ENCODE measurements at regions not wholly inside any gene's neighbourhood (a gene's known extent, or its start where the extent isn't known, plus 50 kb on each side); places are given as distances from the start of the nearest gene placed in this dataset.

DNA sequence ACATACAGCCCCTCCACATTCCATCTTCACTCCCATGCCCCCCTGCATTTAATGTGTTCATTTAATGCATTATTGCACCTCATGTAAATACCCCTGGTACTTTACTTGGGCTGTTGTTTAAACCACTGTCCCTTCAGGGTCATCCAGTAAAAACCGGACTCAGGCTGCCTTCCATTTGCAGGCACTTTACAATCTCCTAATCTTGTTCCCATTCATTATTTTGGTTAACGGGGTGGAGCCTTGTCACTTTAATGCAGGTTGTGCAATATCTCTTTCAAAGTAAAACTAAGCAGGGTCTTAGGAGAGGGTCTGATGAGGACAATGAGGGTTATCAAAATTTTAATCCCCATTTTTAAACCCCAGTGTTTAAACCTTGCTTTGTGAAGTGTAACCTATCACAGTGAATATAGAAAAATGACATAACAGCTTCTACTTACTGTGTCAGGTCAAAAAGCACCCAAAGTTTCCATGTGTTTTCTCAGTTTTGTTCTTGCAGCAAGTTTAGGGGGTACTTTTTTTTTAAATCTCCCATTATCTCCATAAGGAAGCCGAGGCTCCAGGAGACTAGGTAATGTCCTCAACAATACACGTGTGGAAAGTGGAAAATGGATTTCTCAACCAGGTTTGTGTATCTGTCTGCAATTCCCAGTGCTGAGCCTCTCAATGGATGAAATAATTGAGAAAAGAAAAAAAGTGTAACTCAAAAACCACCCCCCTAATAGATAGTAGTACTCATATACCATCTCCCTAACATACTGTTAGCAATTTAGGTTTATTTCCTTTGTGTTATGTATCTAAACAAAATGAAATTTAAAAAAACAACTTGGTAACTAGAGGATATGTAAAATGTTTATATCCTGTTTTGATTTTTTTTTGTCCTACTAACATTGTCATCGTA is 54.2 kb upstream of the SPRY4 start:
- DNase-seq (ENCODE audit: low read depth, low spot score), result no peak

DNA sequence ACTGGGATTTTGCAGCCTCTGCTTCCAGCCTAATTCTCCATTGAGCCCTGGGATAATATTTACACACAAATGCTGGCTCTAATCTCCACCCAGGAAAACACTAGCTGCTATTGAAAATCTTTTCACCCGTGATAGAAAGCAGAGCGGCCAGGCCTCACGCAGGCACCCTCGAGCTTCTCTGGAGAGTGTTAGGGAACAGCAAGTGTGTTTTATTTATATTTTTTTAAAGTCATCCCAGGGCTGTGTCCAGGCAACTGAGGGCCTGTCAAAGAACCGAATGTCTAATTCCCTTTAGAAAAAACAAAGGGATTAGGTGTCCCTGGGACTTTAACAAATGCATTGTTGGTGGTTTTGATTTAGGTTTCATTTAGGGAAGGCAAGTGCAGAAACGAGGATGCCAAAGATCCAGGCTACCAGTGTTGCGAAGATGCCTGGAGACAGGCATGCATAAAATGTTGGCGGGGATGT is 51.2 kb upstream of the SPRY4 start:
- no peak for DNase-seq (ENCODE audit: low read depth, low spot score)

All from iPS DF 19.7 (cell line).